Caco-2 (cell line): ENCODE measurements at regions not wholly inside any gene's neighbourhood (a gene's known extent, or its start where the extent isn't known, plus 50 kb on each side); places are given as distances from the start of the nearest gene placed in this dataset.

Experiments used
- BruUV-seq: library from RNA; stranded (reverse); fragments of 400-500 nt; replicated peaks from 2 replicates; lab custom pipeline; 2021; lab: Mats Ljungman, UMichigan
- CTCF ChIA-PET: fragments of 300-600 bp; sonication (Branson Sonifier 250); formaldehyde crosslinking; loops from one replicate; lab custom pipeline; 2022; ENCODE audit warnings: antibody characterized with exemption; lab: Charles Lee
- POLR2A ChIA-PET: fragments of 300-600 bp; sonication (Branson Sonifier 250); formaldehyde crosslinking; loops from one replicate; lab custom pipeline; 2022; ENCODE audit warnings: antibody characterized with exemption; lab: Charles Lee
- DNase-seq, 2 experiments: peaks; one replicate each; pipeline versions ENCODE4 v3.0.0 to v3.0.0-alpha.2; 2020 to 2022
- H3K27me3 ChIP-seq: replicated peaks from 2 replicates; pipeline ENCODE4 v1.6.0; 2011; ENCODE audit warnings: low read length; ENCODE audit not compliant: control insufficient read depth, insufficient read depth
- H3K36me3 ChIP-seq: 2 replicates; pipeline ENCODE4 v1.5.1; 2011; ENCODE audit warnings: low read length; ENCODE audit not compliant: control insufficient read depth, insufficient read depth
- H3K4me1 ChIP-seq: fragments of 250-450 bp; sonication (Bioruptor Pico); 2 replicates; pipeline ENCODE4 v1.5.1; 2020; ENCODE audit warnings: mild to moderate bottlenecking
- H3K4me3 ChIP-seq: 2 replicates; pipeline ENCODE4 v1.5.1; 2011; ENCODE audit warnings: low read depth, mild to moderate bottlenecking, control low read depth, low read length
- H3K9me3 ChIP-seq: fragments of 250-450 bp; sonication (Bioruptor Pico); 2 replicates; pipeline ENCODE4 v1.5.1; 2020; ENCODE audit warnings: mild to moderate bottlenecking, moderate library complexity
- H3K27ac Mint-ChIP-seq: one replicate; pipeline ENCODE4 v1.8.0; 2022; ENCODE audit warnings: mixed read lengths; ENCODE audit not compliant: unreplicated experiment
- H3K27me3 Mint-ChIP-seq: one replicate; pipeline ENCODE4 v1.8.0; 2022; ENCODE audit warnings: mixed read lengths; ENCODE audit not compliant: insufficient read depth, unreplicated experiment
- H3K36me3 Mint-ChIP-seq: one replicate; pipeline ENCODE4 v1.8.0; 2022; ENCODE audit warnings: mild to moderate bottlenecking, mixed read lengths; ENCODE audit not compliant: insufficient read depth, unreplicated experiment
- H3K4me1 Mint-ChIP-seq: one replicate; pipeline ENCODE4 v1.8.0; 2022; ENCODE audit warnings: low read depth, mixed read lengths; ENCODE audit not compliant: unreplicated experiment
- H3K4me3 Mint-ChIP-seq: one replicate; pipeline ENCODE4 v1.8.0; 2022; ENCODE audit warnings: mild to moderate bottlenecking, moderate library complexity, mixed read lengths; ENCODE audit not compliant: unreplicated experiment
- H3K9me3 Mint-ChIP-seq: one replicate; pipeline ENCODE4 v1.8.0; 2022; ENCODE audit warnings: mixed read lengths; ENCODE audit not compliant: unreplicated experiment
- CTCF ChIP-seq, 2 experiments: fragments of 200-600 bp in 1 of 2; IDR thresholded peaks; 1 replicate in 1 of 2; 2 replicates in 1 of 2; pipeline versions ENCODE4 v1.5.1 to v1.8.0; 2011 to 2022; ENCODE audit warnings: antibody characterized with exemption in 1 of 2, control low read depth in 1 of 2, inconsistent platforms in 1 of 2, low read depth in 1 of 2, low read length in 1 of 2, mild to moderate bottlenecking in 1 of 2, moderate library complexity in 1 of 2; ENCODE audit not compliant: insufficient read depth in 1 of 2, severe bottlenecking in 1 of 2, unreplicated experiment in 1 of 2
- intact Hi-C: fragments of 100-400 bp; cut with micrococcal nuclease; formaldehyde crosslinking; loops from one replicate; pipeline ENCODE4 v1.10.0; 2022; ENCODE audit not compliant: unreplicated experiment

GRCh38 chr2:146252119-146252518 lies 1592.7 kb upstream of the ACVR2A start:
- H3K4me1 Mint-ChIP-seq: no peaks in the 10 kb centered on the region
- no peak for TF ChIP-seq CTCF (IDR thresholded peaks at IDR 0.05; ENCODE audit: insufficient read depth in 1 of 2, low read depth in 1 of 2, low read length in 1 of 2, severe bottlenecking in 1 of 2, unreplicated experiment in 1 of 2)

GRCh38 chr2:146251328-146251727 lies 1593.5 kb upstream of the ACVR2A start:
- Mint-ChIP-seq H3K36me3 (no peaks in the 10 kb centered on the region), H3K27me3 (no peaks in the 10 kb centered on the region), H3K4me3 (no peak overlapping the region), H3K4me1 (no peaks in the 10 kb centered on the region), H3K9me3 (no peaks in the 10 kb centered on the region), H3K27ac (no peak overlapping the region)
- intact Hi-C loops: no loop called here
- BruUV-seq: no TSS peak
- ChIA-PET CTCF (no interaction called here), POLR2A (no interaction called here)
- H3K4me1 ChIP-seq: no peaks in the 10 kb centered on the region
- no peak overlapping the region for H3K4me3 ChIP-seq
- no peaks in the 10 kb centered on the region for H3K27me3 ChIP-seq
- no peak for DNase-seq
- no peak for TF ChIP-seq CTCF (IDR thresholded peaks at IDR 0.05; ENCODE audit: insufficient read depth in 1 of 2, low read depth in 1 of 2, low read length in 1 of 2, severe bottlenecking in 1 of 2, unreplicated experiment in 1 of 2)
- no peaks in the 10 kb centered on the region for H3K36me3 ChIP-seq
- no peaks in the 10 kb centered on the region for H3K9me3 ChIP-seq

More at GRCh38 chr2:146252119-146252518, 1592.7 kb upstream of the ACVR2A start:
- H3K27ac Mint-ChIP-seq: no peak overlapping the region
- Histone ChIP-seq H3K9me3 (no peaks in the 10 kb centered on the region), H3K27me3 (no peaks in the 10 kb centered on the region), H3K4me1 (no peaks in the 10 kb centered on the region), H3K4me3 (no peak overlapping the region), H3K36me3 (no peaks in the 10 kb centered on the region)
- H3K9me3 Mint-ChIP-seq: no peaks in the 10 kb centered on the region
- intact Hi-C loops: no loop called here
- no peaks in the 10 kb centered on the region for H3K27me3 Mint-ChIP-seq
- BruUV-seq: no TSS peak
- CTCF ChIA-PET: no interaction called here
- POLR2A ChIA-PET: no interaction called here
- no peak overlapping the region for H3K4me3 Mint-ChIP-seq
- no peak for DNase-seq
- no peaks in the 10 kb centered on the region for H3K36me3 Mint-ChIP-seq

GRCh38 chr2:146246736-146247523 lies 1597.9 kb upstream of the ACVR2A start:
- ChIA-PET POLR2A (no interaction called here), CTCF (no interaction called here)
- Mint-ChIP-seq H3K36me3 (no peaks in the 10 kb centered on the region), H3K9me3 (no peaks in the 10 kb centered on the region), H3K27ac (no peak overlapping the region), H3K4me3 (no peak overlapping the region), H3K27me3 (no peaks in the 10 kb centered on the region), H3K4me1 (no peaks in the 10 kb centered on the region)
- no peak for DNase-seq
- no peaks in the 10 kb centered on the region for H3K4me1 ChIP-seq
- H3K4me3 ChIP-seq: no peak overlapping the region
- no TSS peak for BruUV-seq
- no peak for TF ChIP-seq CTCF (IDR thresholded peaks at IDR 0.05; ENCODE audit: insufficient read depth in 1 of 2, low read depth in 1 of 2, low read length in 1 of 2, severe bottlenecking in 1 of 2, unreplicated experiment in 1 of 2)
- no peaks in the 10 kb centered on the region for H3K9me3 ChIP-seq
- H3K27me3 ChIP-seq: no peaks in the 10 kb centered on the region
- intact Hi-C loops: no loop called here
- H3K36me3 ChIP-seq: no peaks in the 10 kb centered on the region
